ENCODE measurements at regions not wholly inside any gene's neighbourhood (a gene's known extent, or its start where the extent isn't known, plus 50 kb on each side); places are given as distances from the start of the nearest gene placed in this dataset.
"Not testable (repeated sequence)": the region's sequence is repeated elsewhere in the genome, so short reads cannot be mapped to it uniquely, and the experiment has no call there.

GRCh38 chr3:164467007-164467406 lies 611.3 kb downstream of the SI start:
- no peak for DNase-seq (ENCODE audit: low spot score)

GRCh38 chr3:164465172-164465571 lies 613.1 kb downstream of the SI start:
- peak; percentile 87 for DNase-seq (ENCODE audit: low spot score)

- DNase-seq (ENCODE audit: low spot score): peak; percentile 21
Observed at GRCh38 chr3:164460851-164461250, 617.4 kb downstream of the SI start.

GRCh38 chr3:164459521-164460151 lies 618.7 kb downstream of the SI start:
- peak; percentile 36 for DNase-seq (ENCODE audit: low spot score)

DNA sequence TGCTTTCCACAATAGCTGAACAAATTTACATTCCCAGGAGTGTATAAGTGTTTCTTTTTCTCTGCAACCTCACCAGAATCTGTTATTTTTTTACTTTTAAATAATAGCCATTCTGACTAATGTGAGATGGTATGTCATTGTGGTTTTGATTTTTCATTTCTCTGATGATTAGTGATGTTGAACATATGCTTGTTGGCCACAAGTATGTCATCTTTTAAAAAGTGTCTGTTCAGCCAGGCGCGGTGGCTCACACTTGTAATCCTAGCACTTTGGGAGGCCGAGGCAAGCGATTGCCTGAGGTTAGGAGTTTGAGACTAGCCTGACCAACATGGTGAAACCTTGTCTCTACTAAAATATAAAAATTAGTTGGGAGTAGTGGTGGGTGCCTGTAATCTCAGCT lies 619.3 kb downstream of the SI start:
- peak; percentile 66 for DNase-seq (ENCODE audit: low spot score)

GRCh38 chr3:164453714-164454113 lies 624.6 kb downstream of the SI start:
- DNase-seq (ENCODE audit: low spot score): no peak

- no peak for DNase-seq (ENCODE audit: low spot score)
Observed at GRCh38 chr3:164452707-164453106, 625.6 kb downstream of the SI start.

DNA sequence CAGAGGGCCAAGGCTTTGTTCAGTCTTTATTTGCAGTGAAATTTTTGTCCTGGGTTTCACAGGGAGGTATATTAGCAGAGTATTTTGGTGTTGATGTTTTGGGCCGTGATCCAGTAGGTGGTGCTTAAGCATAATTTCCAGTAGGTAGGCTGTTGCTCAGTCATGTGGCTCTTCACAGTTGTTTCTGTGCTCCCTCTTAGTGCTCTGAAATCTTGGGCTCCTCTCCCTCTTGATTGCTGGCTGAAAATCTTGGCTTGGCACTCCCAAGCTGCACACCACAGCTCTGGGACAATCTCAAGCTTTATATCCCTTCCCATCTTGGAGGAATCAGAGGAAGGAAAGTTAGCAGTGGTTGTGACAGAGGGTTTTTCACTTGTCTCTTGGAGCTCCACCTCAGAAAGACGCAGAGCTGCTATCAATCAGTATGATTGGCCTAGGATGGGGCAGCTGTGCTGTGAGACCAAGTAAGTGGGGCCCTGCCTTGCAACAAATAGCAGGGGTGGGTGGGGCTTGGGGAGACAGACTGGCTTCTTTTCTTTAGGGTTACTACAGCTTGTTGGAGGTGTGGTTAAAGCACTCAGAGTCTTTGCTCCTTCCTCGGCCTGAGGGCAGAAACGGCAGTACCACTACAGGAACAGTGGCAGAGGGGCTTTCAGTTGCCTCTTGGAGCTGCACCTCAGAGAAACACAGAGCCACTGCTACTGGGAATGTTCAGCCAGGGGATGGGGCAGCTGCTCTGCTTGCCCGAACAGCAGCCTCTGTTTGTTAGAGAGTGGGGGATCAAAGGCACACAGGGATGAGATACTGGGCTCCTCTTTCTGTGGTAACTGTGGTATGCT lies 627.0 kb downstream of the SI start:
- DNase-seq (ENCODE audit: low spot score): peak; percentile 25

GRCh38 chr3:164450276-164450905 lies 627.9 kb downstream of the SI start:
- no peak for DNase-seq (ENCODE audit: low spot score)

GRCh38 chr3:164419220-164419619 lies 659.1 kb downstream of the SI start:
- no peak for DNase-seq (ENCODE audit: low spot score)

DNA sequence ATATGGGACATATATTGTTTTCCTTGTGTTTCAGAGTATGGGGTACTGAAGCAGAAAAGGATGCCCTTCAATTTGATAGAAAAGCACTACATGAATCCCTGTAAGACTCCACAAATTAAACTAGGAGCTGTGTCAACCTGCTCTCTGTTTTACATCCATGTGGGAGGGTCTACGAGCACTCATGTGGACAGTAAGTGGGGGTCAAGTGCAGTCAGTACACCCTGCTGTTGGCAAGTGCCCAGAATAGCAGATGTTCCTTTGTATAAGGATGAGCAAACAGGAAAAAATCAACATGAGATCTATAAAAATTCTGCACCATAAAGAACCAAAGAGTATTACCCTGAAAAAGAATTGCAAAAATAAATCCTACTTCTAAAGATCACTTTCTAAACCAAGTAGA lies 659.9 kb downstream of the SI start:
- DNase-seq (ENCODE audit: low spot score): no peak

- no peak for DNase-seq (ENCODE audit: low spot score)
Observed at GRCh38 chr3:164417955-164418354, 660.3 kb downstream of the SI start.

DNA sequence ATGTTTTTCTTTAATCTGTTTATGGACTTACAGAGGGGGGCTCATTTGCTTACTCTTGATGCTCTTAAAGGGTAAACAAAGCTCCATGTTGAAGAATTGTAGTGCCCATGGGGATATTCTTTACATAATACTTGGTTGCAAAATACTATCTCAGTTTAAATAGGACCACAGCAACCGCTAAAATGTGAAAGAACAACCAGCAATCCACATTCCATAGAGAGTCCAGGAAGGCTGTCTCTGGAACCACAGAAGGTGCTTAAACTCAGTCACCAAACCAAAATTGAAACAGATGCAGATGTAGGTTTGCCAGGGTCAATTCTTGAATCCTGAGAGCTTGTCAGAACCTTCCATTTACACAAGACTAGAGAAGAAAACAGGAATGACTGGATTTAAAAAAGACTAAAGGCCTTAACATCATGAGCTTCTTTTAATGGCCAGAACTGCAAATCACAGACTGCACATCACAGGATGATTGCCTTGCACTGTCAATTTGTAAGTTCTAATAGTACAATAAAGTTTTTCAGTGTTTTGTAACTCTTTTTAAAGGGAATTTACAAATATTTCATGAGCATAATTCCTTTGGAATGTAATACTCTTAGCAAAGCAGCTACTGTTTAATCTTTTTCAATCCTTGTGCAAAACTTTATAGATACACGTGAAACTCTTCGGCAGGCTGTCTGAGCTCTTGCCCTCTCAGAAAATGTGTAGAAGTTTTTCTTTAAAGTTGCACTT lies 661.6 kb downstream of the SI start:
- DNase-seq (ENCODE audit: low spot score): peak; percentile 14

DNA sequence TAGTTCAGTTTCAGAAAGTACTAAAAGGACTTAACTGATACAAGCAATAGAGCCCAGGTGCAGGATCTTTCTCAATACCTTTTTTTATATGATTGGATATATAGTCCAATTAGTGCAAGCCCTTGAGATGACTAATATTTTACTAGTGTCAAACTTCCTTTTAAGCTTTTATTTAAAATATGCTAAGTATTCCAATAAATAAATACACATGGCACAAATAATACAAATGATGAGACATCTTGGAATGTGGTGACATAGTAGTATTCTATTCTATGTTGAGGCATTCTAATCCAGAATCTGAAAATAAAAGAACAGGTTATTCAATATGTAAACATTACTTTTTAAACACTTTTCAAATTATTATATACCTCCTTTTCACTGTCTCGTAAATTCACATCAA lies 670.0 kb downstream of the SI start:
- no peak for DNase-seq (ENCODE audit: low spot score)

DNA sequence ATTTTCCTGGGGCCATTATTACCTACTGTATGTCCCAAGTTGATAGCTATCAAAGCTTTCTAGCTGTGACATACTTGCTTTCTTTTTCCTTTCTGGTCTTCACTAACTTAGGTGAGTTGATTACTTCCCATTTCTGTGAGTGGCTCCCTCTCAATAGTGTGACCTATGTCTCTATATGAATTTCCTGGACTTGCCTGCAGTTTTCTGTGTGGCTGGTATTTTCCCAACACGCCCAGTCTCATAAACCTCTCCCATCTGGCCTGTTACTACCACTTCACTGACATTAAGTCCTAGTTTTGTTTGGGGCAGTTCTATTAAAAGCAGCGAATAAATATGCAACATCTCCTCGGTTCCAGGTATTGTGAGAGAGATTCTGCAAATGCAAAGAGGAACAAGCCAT lies 671.2 kb downstream of the SI start:
- DNase-seq (ENCODE audit: low spot score): no peak

GRCh38 chr3:164406281-164406680 lies 672.0 kb downstream of the SI start:
- DNase-seq (ENCODE audit: low spot score): no peak

DNA sequence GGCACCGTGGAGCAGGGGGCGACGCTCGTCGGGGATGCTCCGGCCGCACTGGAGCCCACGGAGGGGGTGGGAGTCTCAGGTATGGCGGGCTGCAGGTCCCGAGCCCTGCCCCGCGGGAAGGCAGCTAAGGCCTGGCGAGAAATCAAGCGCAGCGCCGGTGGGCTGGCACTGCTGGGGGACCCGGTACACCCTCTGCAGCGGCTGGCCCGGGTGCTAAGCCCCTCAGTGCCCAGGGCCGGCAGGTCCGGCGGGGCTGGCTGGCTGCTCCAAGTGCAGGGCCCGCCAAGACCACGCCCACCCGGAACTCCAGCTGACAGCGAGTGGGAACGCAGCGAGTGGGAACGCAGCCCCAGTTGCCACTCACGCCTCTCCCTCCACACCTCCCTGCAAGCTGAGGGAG lies 676.4 kb downstream of the SI start:
- DNase-seq (ENCODE audit: low spot score): no peak

DNA sequence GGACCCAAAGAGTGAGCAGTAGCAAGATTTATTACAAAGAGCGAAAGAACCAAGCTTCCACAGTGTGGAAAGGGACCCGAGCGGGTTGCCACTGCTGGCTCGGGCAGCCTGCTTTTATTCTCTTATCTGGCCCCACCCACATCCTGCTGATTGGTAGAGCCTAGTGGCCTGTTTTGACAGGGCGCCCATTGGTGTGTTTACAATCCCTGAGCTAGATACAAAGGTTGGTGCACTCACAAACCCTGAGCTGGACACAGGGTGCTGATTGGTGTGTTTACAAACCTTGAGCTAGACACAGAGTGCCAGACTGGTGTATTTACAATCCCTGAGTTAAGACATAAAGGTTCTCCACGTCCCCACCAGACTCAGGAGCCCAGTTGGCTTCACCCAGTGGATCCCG lies 676.9 kb downstream of the SI start:
- DNase-seq (ENCODE audit: low spot score): not testable (repeated sequence)

GRCh38 chr3:164397462-164397861 lies 680.8 kb downstream of the SI start:
- DNase-seq (ENCODE audit: low spot score): no peak

GRCh38 chr3:164393171-164393570 lies 685.1 kb downstream of the SI start:
- no peak for DNase-seq (ENCODE audit: low spot score)

DNA sequence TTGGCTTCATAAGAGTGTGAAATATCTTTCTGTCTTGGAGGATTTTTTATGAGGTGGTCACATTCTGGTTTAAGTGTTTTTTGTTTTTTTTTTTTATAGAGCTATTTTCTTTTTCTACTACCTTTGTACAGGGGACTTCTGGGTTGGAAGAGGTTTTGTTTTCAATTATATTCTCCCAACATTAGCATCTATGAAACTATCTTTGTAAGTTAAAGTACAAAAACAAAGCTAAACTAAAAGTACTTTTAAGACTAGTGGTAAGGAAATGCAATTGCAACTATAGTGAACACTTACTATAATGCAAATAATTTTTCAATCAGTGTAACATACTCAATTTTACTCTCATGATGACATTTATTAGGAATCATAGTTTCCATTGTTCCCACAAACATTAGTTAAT lies 688.2 kb downstream of the SI start:
- DNase-seq (ENCODE audit: low spot score): no peak

GRCh38 chr3:164387236-164387635 lies 691.1 kb downstream of the SI start:
- no peak for DNase-seq (ENCODE audit: low spot score)
